Stimulated activated CD4-positive, alpha-beta T cell treated with anti-CD3 and anti-CD28 coated beads, TNF-alpha, amount 100 ng/mL, for 1 hour (primary cell): ENCODE measurements at regions not wholly inside any gene's neighbourhood (a gene's known extent, or its start where the extent isn't known, plus 50 kb on each side); places are given as distances from the start of the nearest gene placed in this dataset.
"Not testable (repeated sequence)": the region's sequence is repeated elsewhere in the genome, so short reads cannot be mapped to it uniquely, and the experiment has no call there.

Experiments
- DNase-seq, 3 donors: peaks; one replicate each; pipeline ENCODE4 v3.0.0-alpha.2; 2020; ENCODE audit warnings: low read depth in 3 of 3, low spot score in 1 of 3

- no peak for DNase-seq
These were observed 324.5 kb upstream of the PTGER4 start for GRCh38 chr5:40355181-40355580.

- no peak for DNase-seq
These were observed 325.5 kb upstream of the PTGER4 start for GRCh38 chr5:40354171-40354570.

GRCh38 chr5:40353442-40353841 is 326.3 kb upstream of the PTGER4 start:
- DNase-seq, result no peak

- no peak for DNase-seq
These were observed 331.6 kb upstream of the PTGER4 start for GRCh38 chr5:40347981-40348725.

- DNase-seq, result no peak
These were observed 332.8 kb upstream of the PTGER4 start for GRCh38 chr5:40346901-40347300.

- not testable (repeated sequence) for DNase-seq
These were observed 341.3 kb upstream of the PTGER4 start for GRCh38 chr5:40338434-40338833.

- DNase-seq, result no peak
These were observed 345.5 kb upstream of the PTGER4 start for GRCh38 chr5:40334242-40334635.

- DNase-seq, result no peak
These were observed 346.1 kb upstream of the PTGER4 start for GRCh38 chr5:40333459-40334241.

- DNase-seq, result no peak
These were observed 346.7 kb upstream of the PTGER4 start for GRCh38 chr5:40332970-40333369.

- DNase-seq, result no peak
These were observed 348.1 kb upstream of the PTGER4 start for GRCh38 chr5:40331616-40332015.

GRCh38 chr5:40321514-40321913 is 358.2 kb upstream of the PTGER4 start:
- DNase-seq, result no peak

GRCh38 chr5:40318395-40318794 is 361.3 kb upstream of the PTGER4 start:
- DNase-seq, result no peak

GRCh38 chr5:40317023-40317422 is 362.7 kb upstream of the PTGER4 start:
- DNase-seq, result no peak

- DNase-seq, result no peak
These were observed 364.6 kb upstream of the PTGER4 start for GRCh38 chr5:40315126-40315525.

- DNase-seq, result no peak
These were observed 365.4 kb upstream of the PTGER4 start for GRCh38 chr5:40314275-40314674.

- no peak for DNase-seq
These were observed 367.5 kb upstream of the PTGER4 start for GRCh38 chr5:40312205-40312604.

GRCh38 chr5:40309851-40310250 is 369.9 kb upstream of the PTGER4 start:
- no peak for DNase-seq

GRCh38 chr5:40308867-40309266 is 370.8 kb upstream of the PTGER4 start:
- DNase-seq, result no peak

GRCh38 chr5:40307920-40308319 is 371.8 kb upstream of the PTGER4 start:
- DNase-seq, result no peak

- DNase-seq, result no peak
These were observed 372.7 kb upstream of the PTGER4 start for GRCh38 chr5:40306869-40307487.

GRCh38 chr5:40292006-40292405 is 387.7 kb upstream of the PTGER4 start:
- no peak for DNase-seq

GRCh38 chr5:40291338-40291737 is 388.4 kb upstream of the PTGER4 start:
- DNase-seq, result no peak
